ENCODE measurements at regions not wholly inside any gene's neighbourhood (a gene's known extent, or its start where the extent isn't known, plus 50 kb on each side); places are given as distances from the start of the nearest gene placed in this dataset.

DNA sequence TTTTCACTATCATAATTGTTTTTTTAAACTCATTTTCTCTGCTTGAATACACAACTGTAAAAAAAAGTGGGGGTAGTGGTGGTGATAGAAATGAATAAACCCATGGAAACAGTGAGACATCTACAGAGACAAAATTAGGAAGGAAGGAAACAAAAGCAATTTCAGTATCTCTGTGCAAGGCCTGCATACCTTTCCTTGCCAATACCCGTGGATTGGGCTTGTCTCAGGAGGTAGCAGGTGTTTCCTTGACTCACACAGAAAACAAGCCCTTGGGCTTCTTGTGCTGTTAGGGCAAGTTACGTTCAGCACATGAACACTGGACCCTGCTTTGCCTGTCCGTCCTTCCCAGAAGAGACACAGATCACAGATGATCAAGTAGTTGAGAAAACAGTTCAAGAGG lies 372.2 kb downstream of the ZSWIM6 start:
- TF ChIP-seq, protein P1, sequence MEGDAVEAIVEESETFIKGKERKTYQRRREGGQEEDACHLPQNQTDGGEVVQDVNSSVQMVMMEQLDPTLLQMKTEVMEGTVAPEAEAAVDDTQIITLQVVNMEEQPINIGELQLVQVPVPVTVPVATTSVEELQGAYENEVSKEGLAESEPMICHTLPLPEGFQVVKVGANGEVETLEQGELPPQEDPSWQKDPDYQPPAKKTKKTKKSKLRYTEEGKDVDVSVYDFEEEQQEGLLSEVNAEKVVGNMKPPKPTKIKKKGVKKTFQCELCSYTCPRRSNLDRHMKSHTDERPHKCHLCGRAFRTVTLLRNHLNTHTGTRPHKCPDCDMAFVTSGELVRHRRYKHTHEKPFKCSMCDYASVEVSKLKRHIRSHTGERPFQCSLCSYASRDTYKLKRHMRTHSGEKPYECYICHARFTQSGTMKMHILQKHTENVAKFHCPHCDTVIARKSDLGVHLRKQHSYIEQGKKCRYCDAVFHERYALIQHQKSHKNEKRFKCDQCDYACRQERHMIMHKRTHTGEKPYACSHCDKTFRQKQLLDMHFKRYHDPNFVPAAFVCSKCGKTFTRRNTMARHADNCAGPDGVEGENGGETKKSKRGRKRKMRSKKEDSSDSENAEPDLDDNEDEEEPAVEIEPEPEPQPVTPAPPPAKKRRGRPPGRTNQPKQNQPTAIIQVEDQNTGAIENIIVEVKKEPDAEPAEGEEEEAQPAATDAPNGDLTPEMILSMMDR (IDR thresholded peaks at IDR 0.05), result no peak
- DNase-seq (no peak), ATAC-seq (no peak)
- Mint-ChIP-seq H3K36me3 (ENCODE audit: low read depth) (no peaks in the 10 kb centered on the region), H3K9me3 (no peaks in the 10 kb centered on the region), H3K4me3 (no peak overlapping the region), H3K27me3 (peaks cover 6% of the 10 kb centered on the region), H3K4me1 (ENCODE audit: low read depth) (no peaks in the 10 kb centered on the region), H3K27ac (no peak overlapping the region)
- POLR2A ChIA-PET, result no interaction called here
- intact Hi-C loops (cut with micrococcal nuclease), result no loop called here
- CTCF ChIA-PET, result no interaction called here

DNA sequence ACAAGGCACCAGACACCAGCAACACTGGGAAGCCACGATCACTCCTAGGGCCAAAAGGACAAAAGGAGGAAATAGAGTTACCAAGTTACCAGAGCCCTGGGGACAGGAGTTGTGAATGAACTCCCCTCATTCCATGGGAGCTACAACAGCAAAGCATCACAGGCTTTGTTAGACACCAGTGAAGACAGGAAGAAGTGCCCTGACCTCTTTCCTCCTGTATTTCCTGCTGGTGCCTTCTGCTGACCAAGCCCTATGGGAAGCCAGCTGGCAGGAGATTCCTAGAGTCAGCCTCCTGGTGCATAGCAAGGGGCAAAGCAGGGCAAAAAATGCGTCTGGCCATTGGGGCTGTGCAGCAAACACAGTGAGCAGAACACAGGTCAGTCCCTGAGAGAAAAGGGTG lies 374.7 kb downstream of the ZSWIM6 start:
- POLR2A ChIA-PET, result no interaction called here
- Mint-ChIP-seq H3K4me1 (ENCODE audit: low read depth) (no peaks in the 10 kb centered on the region), H3K27me3 (peaks cover 8% of the 10 kb centered on the region), H3K27ac (no peak overlapping the region), H3K4me3 (no peak overlapping the region), H3K9me3 (peaks cover 5% of the 10 kb centered on the region), H3K36me3 (ENCODE audit: low read depth) (no peaks in the 10 kb centered on the region)
- intact Hi-C loops (cut with micrococcal nuclease), result no loop called here
- DNase-seq (no peak), ATAC-seq (no peak)
- CTCF ChIA-PET, result no interaction called here
- TF ChIP-seq, protein P1 (IDR thresholded peaks at IDR 0.05), result no peak

DNA sequence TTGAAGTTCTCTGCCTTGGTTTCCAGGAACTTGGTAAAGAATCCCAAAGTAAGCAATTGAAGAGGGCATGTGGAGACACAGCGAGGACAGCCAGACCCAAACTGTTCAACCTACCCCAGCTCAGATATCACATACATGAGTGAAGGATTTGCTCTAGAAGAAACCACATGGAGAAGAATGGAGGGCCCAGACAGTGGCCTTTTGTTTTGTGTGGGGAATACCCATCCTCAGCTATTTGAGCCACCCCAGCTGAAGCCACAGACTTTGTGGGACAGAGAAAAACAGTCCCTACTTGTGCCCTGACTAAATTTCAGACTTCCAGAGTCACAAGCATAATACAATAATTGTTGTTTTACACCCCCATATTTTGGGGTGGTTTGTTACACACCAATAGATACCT lies 387.1 kb downstream of the ZSWIM6 start:
- ATAC-seq (no peak), DNase-seq (no peak)
- Mint-ChIP-seq H3K4me1 (ENCODE audit: low read depth) (no peaks in the 10 kb centered on the region), H3K4me3 (no peak overlapping the region), H3K9me3 (peaks cover 2% of the 10 kb centered on the region), H3K36me3 (ENCODE audit: low read depth) (no peaks in the 10 kb centered on the region), H3K27ac (no peak overlapping the region), H3K27me3 (peaks cover 2% of the 10 kb centered on the region)
- POLR2A ChIA-PET, result no interaction called here
- TF ChIP-seq, protein P1 (IDR thresholded peaks at IDR 0.05), result no peak
- intact Hi-C loops (cut with micrococcal nuclease), result no loop called here
- CTCF ChIA-PET, result no interaction called here

DNA sequence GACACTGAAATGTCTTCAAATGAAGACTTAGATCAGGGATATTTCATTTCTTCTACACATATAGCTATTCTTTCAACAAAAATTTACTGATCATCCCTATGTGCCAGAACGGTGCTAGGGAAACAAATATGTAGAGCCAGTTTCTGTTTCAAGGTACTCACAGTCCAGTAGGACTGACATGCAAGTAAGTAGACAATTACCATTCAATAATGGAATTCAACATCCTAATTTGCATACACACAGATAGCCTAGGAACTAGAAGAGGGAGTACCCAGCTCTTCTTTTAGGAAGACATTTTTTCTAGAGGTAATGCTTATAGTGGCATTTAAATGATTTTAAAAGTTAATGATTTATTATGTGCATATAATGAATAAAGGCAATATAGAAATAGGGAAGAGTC lies 388.8 kb downstream of the ZSWIM6 start:
- peaks cover 2% of the 10 kb centered on the region for H3K9me3 Mint-ChIP-seq
- H3K4me1 Mint-ChIP-seq (ENCODE audit: low read depth), result no peaks in the 10 kb centered on the region
- no peaks in the 10 kb centered on the region for H3K36me3 Mint-ChIP-seq (ENCODE audit: low read depth)
- ChIA-PET POLR2A (interaction anchor here (0.6 kb wide), 1 partner anchor 1197 kb away, joined by 3 read pairs; no protein-coding TSS in a partner anchor), CTCF (no interaction called here)
- H3K27ac Mint-ChIP-seq, result no peak overlapping the region
- no peak overlapping the region for H3K4me3 Mint-ChIP-seq
- DNase-seq (no peak), ATAC-seq (no peak)
- peaks cover 3% of the 10 kb centered on the region for H3K27me3 Mint-ChIP-seq
- TF ChIP-seq, protein P1 (IDR thresholded peaks at IDR 0.05), result no peak
- intact Hi-C loops (cut with micrococcal nuclease), result no loop called here

DNA sequence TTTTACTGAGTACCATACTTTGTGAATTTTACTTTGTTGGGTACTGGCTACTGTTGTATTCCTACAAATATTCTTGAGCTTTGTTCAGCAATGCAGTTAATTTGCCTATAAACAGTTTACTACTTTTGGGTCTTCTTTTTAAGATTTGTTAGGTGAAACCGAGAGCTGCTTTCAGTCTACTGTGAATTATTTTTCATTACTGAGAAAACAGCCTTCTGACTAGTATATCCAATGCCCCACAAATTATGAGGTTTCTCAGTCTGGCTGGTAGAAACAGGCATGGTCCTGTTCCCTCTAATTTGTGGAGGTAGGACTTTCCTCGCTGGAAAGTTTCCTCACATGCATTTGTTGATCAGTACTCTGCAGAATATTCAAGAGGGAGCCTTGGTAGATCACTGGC lies 392.0 kb downstream of the ZSWIM6 start:
- intact Hi-C loops (cut with micrococcal nuclease), result no loop called here
- Mint-ChIP-seq H3K9me3 (peaks cover 2% of the 10 kb centered on the region), H3K36me3 (ENCODE audit: low read depth) (no peaks in the 10 kb centered on the region), H3K4me1 (ENCODE audit: low read depth) (no peaks in the 10 kb centered on the region), H3K27me3 (peaks cover 4% of the 10 kb centered on the region), H3K4me3 (no peak overlapping the region), H3K27ac (no peak overlapping the region)
- ATAC-seq, result no peak
- ChIA-PET POLR2A (no interaction called here), CTCF (no interaction called here)
- no peak for DNase-seq
- TF ChIP-seq, protein P1 (IDR thresholded peaks at IDR 0.05), result no peak

Measured in activated CD8-positive, alpha-beta T cell treated with anti-CD3 and anti-CD28 coated beads for 36 hours (primary cell).